ENCODE measurements at regions not wholly inside any gene's neighbourhood (a gene's known extent, or its start where the extent isn't known, plus 50 kb on each side); places are given as distances from the start of the nearest gene placed in this dataset.
A peak's percentile ranks its signal among the peaks of the same experiment; 100 is the strongest.

DNA sequence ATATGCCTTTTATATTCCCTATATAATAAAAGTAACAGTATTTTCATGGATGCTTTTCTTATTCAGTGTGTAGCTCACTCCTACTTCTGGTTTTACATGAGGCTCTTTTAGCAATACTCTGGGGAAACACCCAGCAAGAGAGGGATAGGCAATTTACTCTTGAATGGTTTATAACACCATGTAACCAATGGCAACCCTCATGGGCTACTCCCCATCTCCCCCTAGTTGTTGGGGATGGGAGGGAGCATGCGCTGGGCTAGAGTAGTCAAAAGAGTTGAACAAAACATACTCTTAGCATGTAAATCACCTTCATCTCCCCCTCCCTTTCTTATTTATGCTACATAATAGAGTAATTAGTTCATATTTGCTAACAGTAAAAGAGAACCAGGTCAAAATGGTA, 140.1 kb upstream of the LRFN2 start:
- peaks cover 0 to 2% (median 0%) of the 10 kb centered on the region in 3 donors for H3K27me3 ChIP-seq (ENCODE audit: control insufficient read depth in 3 of 3, insufficient read depth in 3 of 3, low read length in 3 of 3)
- no peak overlapping the region for H3K27ac ChIP-seq (ENCODE audit: low read depth in 1 of 3, low read length in 2 of 3)
- H3K36me3 ChIP-seq (ENCODE audit: control insufficient read depth in 3 of 3, insufficient read depth in 2 of 3, low read depth in 1 of 3, low read length in 3 of 3): no peaks in the 10 kb centered on the region
- WGBS, 3 donors: 85 to 100% (median 93%) methylated on average over 1 of the region's 1 CpG
- peaks cover 0 to 12% (median 0%) of the 10 kb centered on the region in 3 donors for H3K4me1 ChIP-seq (ENCODE audit: control insufficient read depth in 3 of 3, insufficient read depth in 2 of 3, low read depth in 1 of 3, low read length in 2 of 3)
- H3K4me3 ChIP-seq (ENCODE audit: low read depth in 1 of 3, low read length in 3 of 3): no peak overlapping the region
- no peak for FAIRE-seq
- no peak for DNase-seq
- no peaks in the 10 kb centered on the region for H3K9me3 ChIP-seq (ENCODE audit: control insufficient read depth in 2 of 2, insufficient read depth in 1 of 2, low read depth in 1 of 2, low read length in 1 of 2)

DNA sequence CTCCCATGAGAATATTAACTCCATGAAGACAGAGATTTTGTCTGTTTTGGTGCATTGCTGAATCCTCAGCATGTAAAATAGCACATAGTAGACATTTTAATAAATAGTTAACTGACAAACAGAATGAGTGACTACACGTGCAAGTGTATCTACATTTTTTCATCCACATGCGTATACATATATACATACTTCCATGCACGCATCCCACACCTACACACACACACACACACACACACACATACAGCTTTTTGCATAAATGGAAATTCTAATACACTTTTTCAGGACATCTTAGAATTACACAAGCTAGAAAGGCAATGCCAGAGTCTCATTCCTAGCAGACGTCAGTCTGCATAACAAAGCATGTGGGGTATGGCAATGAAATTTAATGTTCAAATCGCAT, 139.7 kb upstream of the LRFN2 start:
- FAIRE-seq (no peak), DNase-seq (no peak)
- no peak overlapping the region for H3K4me3 ChIP-seq (ENCODE audit: low read depth in 1 of 3, low read length in 3 of 3)
- H3K27me3 ChIP-seq (ENCODE audit: control insufficient read depth in 3 of 3, insufficient read depth in 3 of 3, low read length in 3 of 3): peaks cover 0 to 2% (median 0%) of the 10 kb centered on the region in 3 donors
- H3K36me3 ChIP-seq (ENCODE audit: control insufficient read depth in 3 of 3, insufficient read depth in 2 of 3, low read depth in 1 of 3, low read length in 3 of 3): no peaks in the 10 kb centered on the region
- no peak overlapping the region for H3K27ac ChIP-seq (ENCODE audit: low read depth in 1 of 3, low read length in 2 of 3)
- peaks cover 0 to 16% (median 0%) of the 10 kb centered on the region in 3 donors for H3K4me1 ChIP-seq (ENCODE audit: control insufficient read depth in 3 of 3, insufficient read depth in 2 of 3, low read depth in 1 of 3, low read length in 2 of 3)
- 90 to 93% (median 92%) methylated on average over 5 of the region's 5 CpGs for WGBS, 3 donors
- no peaks in the 10 kb centered on the region for H3K9me3 ChIP-seq (ENCODE audit: control insufficient read depth in 2 of 2, insufficient read depth in 1 of 2, low read depth in 1 of 2, low read length in 1 of 2)

- Histone ChIP-seq H3K4me3 (ENCODE audit: low read depth in 1 of 3, low read length in 3 of 3) (no peak overlapping the region), H3K36me3 (ENCODE audit: control insufficient read depth in 3 of 3, insufficient read depth in 2 of 3, low read depth in 1 of 3, low read length in 3 of 3) (no peaks in the 10 kb centered on the region), H3K27ac (ENCODE audit: low read depth in 1 of 3, low read length in 2 of 3) (no peak overlapping the region), H3K9me3 (ENCODE audit: control insufficient read depth in 2 of 2, insufficient read depth in 1 of 2, low read depth in 1 of 2, low read length in 1 of 2) (no peaks in the 10 kb centered on the region), H3K4me1 (ENCODE audit: control insufficient read depth in 3 of 3, insufficient read depth in 2 of 3, low read depth in 1 of 3, low read length in 2 of 3) (peaks cover 0 to 30% (median 0%) of the 10 kb centered on the region in 3 donors), H3K27me3 (ENCODE audit: control insufficient read depth in 3 of 3, insufficient read depth in 3 of 3, low read length in 3 of 3) (no peaks in the 10 kb centered on the region)
- DNase-seq (no peak), FAIRE-seq (no peak)
- 86 to 90% (median 87%) methylated on average over 2 of the region's 2 CpGs for WGBS, 3 donors
Observed at GRCh38 chr6:40725390-40725789, 138.2 kb upstream of the LRFN2 start.

- DNase-seq (no peak), FAIRE-seq (no peak)
- Histone ChIP-seq H3K36me3 (ENCODE audit: control insufficient read depth in 3 of 3, insufficient read depth in 2 of 3, low read depth in 1 of 3, low read length in 3 of 3) (no peaks in the 10 kb centered on the region), H3K27me3 (ENCODE audit: control insufficient read depth in 3 of 3, insufficient read depth in 3 of 3, low read length in 3 of 3) (no peaks in the 10 kb centered on the region), H3K4me3 (ENCODE audit: low read depth in 1 of 3, low read length in 3 of 3) (no peak overlapping the region), H3K4me1 (ENCODE audit: control insufficient read depth in 3 of 3, insufficient read depth in 2 of 3, low read depth in 1 of 3, low read length in 2 of 3) (peaks cover 0 to 33% (median 0%) of the 10 kb centered on the region in 3 donors), H3K27ac (ENCODE audit: low read depth in 1 of 3, low read length in 2 of 3) (no peak overlapping the region), H3K9me3 (ENCODE audit: control insufficient read depth in 2 of 2, insufficient read depth in 1 of 2, low read depth in 1 of 2, low read length in 1 of 2) (no peaks in the 10 kb centered on the region)
- WGBS, 3 donors: 71 to 85% (median 71%) methylated on average over 3 of the region's 3 CpGs
Observed at GRCh38 chr6:40724886-40725285, 137.7 kb upstream of the LRFN2 start.

DNA sequence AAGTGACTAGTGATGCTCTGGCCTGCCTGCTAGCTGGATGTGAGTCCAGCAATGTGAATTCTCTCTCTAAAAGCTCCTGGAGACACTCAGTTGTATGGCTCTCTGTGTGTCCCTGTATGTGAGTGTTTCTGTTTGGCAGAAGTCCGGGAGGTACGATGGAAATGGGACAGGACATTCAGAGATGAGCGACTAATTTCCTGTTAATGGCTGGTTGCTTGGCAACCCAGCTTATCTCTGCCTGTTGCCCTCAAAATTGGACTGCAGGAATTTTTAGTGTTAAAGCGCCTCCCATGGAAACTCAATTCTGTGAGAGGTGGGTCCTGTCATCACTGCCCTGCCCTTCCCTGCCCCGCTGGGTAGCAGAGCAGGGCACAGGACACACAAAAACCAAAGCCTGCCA, 136.8 kb upstream of the LRFN2 start:
- DNase-seq (no peak), FAIRE-seq (no peak)
- no peaks in the 10 kb centered on the region for H3K27me3 ChIP-seq (ENCODE audit: control insufficient read depth in 3 of 3, insufficient read depth in 3 of 3, low read length in 3 of 3)
- H3K27ac ChIP-seq (ENCODE audit: low read depth in 1 of 3, low read length in 2 of 3): no peak overlapping the region
- WGBS, 3 donors: 31 to 58% (median 38%) methylated on average over 5 of the region's 5 CpGs
- H3K4me1 ChIP-seq (ENCODE audit: control insufficient read depth in 3 of 3, insufficient read depth in 2 of 3, low read depth in 1 of 3, low read length in 2 of 3): peaks cover 0 to 42% (median 6%) of the 10 kb centered on the region in 3 donors
- H3K9me3 ChIP-seq (ENCODE audit: control insufficient read depth in 2 of 2, insufficient read depth in 1 of 2, low read depth in 1 of 2, low read length in 1 of 2): no peaks in the 10 kb centered on the region
- no peaks in the 10 kb centered on the region for H3K36me3 ChIP-seq (ENCODE audit: control insufficient read depth in 3 of 3, insufficient read depth in 2 of 3, low read depth in 1 of 3, low read length in 3 of 3)
- no peak overlapping the region for H3K4me3 ChIP-seq (ENCODE audit: low read depth in 1 of 3, low read length in 3 of 3)

DNA sequence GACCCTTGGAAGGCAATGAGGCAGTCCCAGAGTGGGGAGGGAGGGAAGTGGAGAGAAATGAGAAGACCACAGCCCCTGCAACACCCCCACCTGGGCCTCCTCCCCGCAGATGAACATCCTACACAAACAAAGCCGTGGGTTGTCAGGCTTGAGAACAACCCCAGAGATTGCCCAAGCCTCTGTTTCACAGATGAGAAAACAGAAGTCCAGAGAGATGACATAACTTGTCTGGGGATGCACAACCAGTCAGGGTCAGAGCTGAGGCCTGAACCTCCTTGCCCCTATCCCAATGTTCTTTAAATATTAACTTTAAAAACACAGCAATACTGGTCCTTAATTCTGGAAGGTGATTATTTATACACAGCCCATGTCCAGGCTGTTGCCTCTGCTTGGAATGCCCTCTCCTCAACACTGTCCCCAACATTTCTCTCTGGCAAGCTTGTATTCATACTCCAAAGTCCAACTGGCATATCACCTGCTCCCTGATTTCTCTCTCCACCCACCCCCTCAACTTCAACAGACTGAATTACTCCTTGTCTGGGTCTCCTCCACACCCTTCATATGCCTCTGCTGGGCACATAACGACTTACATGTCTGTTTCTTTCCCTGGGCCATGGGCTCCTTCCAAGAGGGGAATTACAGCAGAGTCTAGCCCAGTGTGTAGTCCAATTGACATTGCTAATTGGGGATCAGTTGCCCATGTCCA, 135.5 kb upstream of the LRFN2 start:
- no peak for FAIRE-seq
- H3K27me3 ChIP-seq (ENCODE audit: control insufficient read depth in 3 of 3, insufficient read depth in 3 of 3, low read length in 3 of 3): no peaks in the 10 kb centered on the region
- peak; percentile 55 to 69 for DNase-seq
- H3K36me3 ChIP-seq (ENCODE audit: control insufficient read depth in 3 of 3, insufficient read depth in 2 of 3, low read depth in 1 of 3, low read length in 3 of 3): no peaks in the 10 kb centered on the region
- peaks cover 0 to 43% (median 6%) of the 10 kb centered on the region in 3 donors for H3K4me1 ChIP-seq (ENCODE audit: control insufficient read depth in 3 of 3, insufficient read depth in 2 of 3, low read depth in 1 of 3, low read length in 2 of 3)
- H3K4me3 ChIP-seq (ENCODE audit: low read depth in 1 of 3, low read length in 3 of 3): no peak overlapping the region
- peaks cover 0 to 1% of the 10 kb centered on the region in 2 donors for H3K9me3 ChIP-seq (ENCODE audit: control insufficient read depth in 2 of 2, insufficient read depth in 1 of 2, low read depth in 1 of 2, low read length in 1 of 2)
- WGBS, 3 donors: 21 to 54% (median 30%) methylated on average over 3 of the region's 3 CpGs
- H3K27ac ChIP-seq (ENCODE audit: low read depth in 1 of 3, low read length in 2 of 3): peak overlapping the region in 1 of 3 donors; percentile 54

DNA sequence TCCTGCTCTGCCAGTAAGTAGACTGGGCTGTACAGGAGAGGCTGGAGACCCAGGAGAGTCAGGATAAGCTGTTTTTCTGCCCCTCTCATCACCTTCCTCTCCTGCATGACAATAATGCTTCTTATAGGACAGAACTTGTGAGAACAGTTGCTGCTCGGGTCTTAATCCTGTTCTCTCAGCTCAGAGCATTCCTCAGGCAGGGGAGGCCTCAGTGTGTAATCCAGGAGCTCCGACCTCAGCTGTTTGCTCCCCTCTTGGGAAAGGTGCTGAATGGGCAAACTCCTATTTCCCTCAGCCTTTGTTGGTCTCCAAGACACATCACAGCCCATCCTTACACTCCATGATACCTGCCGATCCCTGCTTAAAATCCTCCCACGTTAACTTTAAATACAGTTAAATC, 134.9 kb upstream of the LRFN2 start:
- Histone ChIP-seq H3K27me3 (ENCODE audit: control insufficient read depth in 3 of 3, insufficient read depth in 3 of 3, low read length in 3 of 3) (no peaks in the 10 kb centered on the region), H3K9me3 (ENCODE audit: control insufficient read depth in 2 of 2, insufficient read depth in 1 of 2, low read depth in 1 of 2, low read length in 1 of 2) (peaks cover 0 to 6% of the 10 kb centered on the region in 2 donors), H3K27ac (ENCODE audit: low read depth in 1 of 3, low read length in 2 of 3) (peak overlapping the region in 1 of 3 donors; percentile 54), H3K36me3 (ENCODE audit: control insufficient read depth in 3 of 3, insufficient read depth in 2 of 3, low read depth in 1 of 3, low read length in 3 of 3) (no peaks in the 10 kb centered on the region), H3K4me1 (ENCODE audit: control insufficient read depth in 3 of 3, insufficient read depth in 2 of 3, low read depth in 1 of 3, low read length in 2 of 3) (peaks cover 0 to 43% (median 6%) of the 10 kb centered on the region in 3 donors), H3K4me3 (ENCODE audit: low read depth in 1 of 3, low read length in 3 of 3) (no peak overlapping the region)
- DNase-seq (no peak), FAIRE-seq (no peak)
- WGBS, 3 donors: 57 to 80% (median 66%) methylated on average over 4 of the region's 4 CpGs

- Histone ChIP-seq H3K36me3 (ENCODE audit: control insufficient read depth in 3 of 3, insufficient read depth in 2 of 3, low read depth in 1 of 3, low read length in 3 of 3) (no peaks in the 10 kb centered on the region), H3K4me1 (ENCODE audit: control insufficient read depth in 3 of 3, insufficient read depth in 2 of 3, low read depth in 1 of 3, low read length in 2 of 3) (peaks cover 0 to 43% (median 6%) of the 10 kb centered on the region in 3 donors), H3K27me3 (ENCODE audit: control insufficient read depth in 3 of 3, insufficient read depth in 3 of 3, low read length in 3 of 3) (no peaks in the 10 kb centered on the region), H3K9me3 (ENCODE audit: control insufficient read depth in 2 of 2, insufficient read depth in 1 of 2, low read depth in 1 of 2, low read length in 1 of 2) (peaks cover 0 to 6% of the 10 kb centered on the region in 2 donors), H3K4me3 (ENCODE audit: low read depth in 1 of 3, low read length in 3 of 3) (no peak overlapping the region), H3K27ac (ENCODE audit: low read depth in 1 of 3, low read length in 2 of 3) (no peak overlapping the region)
- 93 to 99% (median 98%) methylated on average over 7 of the region's 7 CpGs for WGBS, 3 donors
- no peak for DNase-seq
- no peak for FAIRE-seq
Observed at GRCh38 chr6:40721271-40721952, 134.2 kb upstream of the LRFN2 start.
